ENCODE measurements at regions not wholly inside any gene's neighbourhood (a gene's known extent, or its start where the extent isn't known, plus 50 kb on each side); places are given as distances from the start of the nearest gene placed in this dataset.
"Not testable (repeated sequence)": the region's sequence is repeated elsewhere in the genome, so short reads cannot be mapped to it uniquely, and the experiment has no call there.

GRCh38 chr12:72925716-72926115 is 653.5 kb downstream of the TRHDE start:
- H3K4me1 Mint-ChIP-seq, result no peaks in the 10 kb centered on the region
- no peak overlapping the region for H3K4me3 Mint-ChIP-seq
- no peak overlapping the region for H3K27ac Mint-ChIP-seq
- DNase-seq (no peak), ATAC-seq (no peak)
- H3K27me3 Mint-ChIP-seq, result no peaks in the 10 kb centered on the region
- no peaks in the 10 kb centered on the region for H3K9me3 Mint-ChIP-seq
- no peaks in the 10 kb centered on the region for H3K36me3 Mint-ChIP-seq (ENCODE audit: low read depth)

GRCh38 chr12:72931838-72932237 is 659.7 kb downstream of the TRHDE start:
- DNase-seq; H3K4me3 Mint-ChIP-seq; H3K27me3 Mint-ChIP-seq; H3K27ac Mint-ChIP-seq; H3K36me3 Mint-ChIP-seq (ENCODE audit: low read depth); ATAC-seq; H3K4me1 Mint-ChIP-seq: not testable (repeated sequence)
- H3K9me3 Mint-ChIP-seq, result peaks cover 13% of the 10 kb centered on the region

DNA sequence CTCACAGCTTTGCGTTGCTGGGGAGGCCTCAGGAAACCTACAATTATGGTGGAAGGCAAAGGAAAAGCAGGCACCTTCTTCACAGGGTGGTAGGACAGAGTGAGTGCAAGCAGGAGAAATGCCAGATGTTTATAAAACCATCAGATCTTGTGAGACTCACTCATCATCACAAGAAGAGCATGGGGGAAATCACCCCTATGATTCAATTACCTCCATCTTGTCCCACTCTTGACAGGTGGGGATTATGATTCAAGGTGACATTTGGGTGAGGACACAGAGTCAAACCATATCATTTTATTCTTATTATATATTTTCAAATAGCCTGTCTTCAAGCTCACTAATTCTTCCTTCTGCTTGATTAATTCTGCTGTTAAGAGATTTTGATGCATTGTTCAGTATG is 665.3 kb downstream of the TRHDE start:
- ATAC-seq (no peak), DNase-seq (no peak)
- peaks cover 15% of the 10 kb centered on the region for H3K9me3 Mint-ChIP-seq
- H3K36me3 Mint-ChIP-seq (ENCODE audit: low read depth), result no peaks in the 10 kb centered on the region
- no peaks in the 10 kb centered on the region for H3K27me3 Mint-ChIP-seq
- no peaks in the 10 kb centered on the region for H3K4me1 Mint-ChIP-seq
- no peak overlapping the region for H3K4me3 Mint-ChIP-seq
- H3K27ac Mint-ChIP-seq, result no peak overlapping the region

DNA sequence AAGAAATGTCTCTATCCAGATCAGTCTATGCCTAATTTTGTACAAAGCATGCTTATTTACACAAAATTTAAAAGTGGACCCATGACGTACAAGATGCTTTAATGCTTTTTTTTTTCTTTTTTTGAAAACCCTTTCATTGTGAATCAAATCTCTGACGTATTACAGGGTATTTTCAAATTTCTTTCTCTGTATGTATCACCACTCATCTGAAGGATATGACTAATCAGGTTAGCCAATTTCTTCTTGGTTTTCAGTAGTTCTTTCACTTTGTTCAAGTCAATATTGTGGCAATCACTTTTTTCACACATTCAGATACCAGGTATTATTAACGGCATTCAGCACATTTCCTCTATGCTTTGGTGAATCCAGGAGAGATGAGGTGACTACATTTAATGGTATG is 685.3 kb downstream of the TRHDE start:
- Mint-ChIP-seq H3K4me3 (no peak overlapping the region), H3K36me3 (ENCODE audit: low read depth) (no peaks in the 10 kb centered on the region), H3K4me1 (no peaks in the 10 kb centered on the region), H3K27ac (no peak overlapping the region), H3K27me3 (no peaks in the 10 kb centered on the region), H3K9me3 (peaks cover 7% of the 10 kb centered on the region)
- ATAC-seq (no peak), DNase-seq (no peak)

- DNase-seq (no peak), ATAC-seq (no peak)
- no peak overlapping the region for H3K27ac Mint-ChIP-seq
- H3K4me3 Mint-ChIP-seq, result no peak overlapping the region
- no peaks in the 10 kb centered on the region for H3K36me3 Mint-ChIP-seq (ENCODE audit: low read depth)
- no peaks in the 10 kb centered on the region for H3K27me3 Mint-ChIP-seq
- H3K9me3 Mint-ChIP-seq, result peaks cover 15% of the 10 kb centered on the region
- no peaks in the 10 kb centered on the region for H3K4me1 Mint-ChIP-seq
These were observed 694.5 kb downstream of the TRHDE start for GRCh38 chr12:72966684-72967083.

DNA sequence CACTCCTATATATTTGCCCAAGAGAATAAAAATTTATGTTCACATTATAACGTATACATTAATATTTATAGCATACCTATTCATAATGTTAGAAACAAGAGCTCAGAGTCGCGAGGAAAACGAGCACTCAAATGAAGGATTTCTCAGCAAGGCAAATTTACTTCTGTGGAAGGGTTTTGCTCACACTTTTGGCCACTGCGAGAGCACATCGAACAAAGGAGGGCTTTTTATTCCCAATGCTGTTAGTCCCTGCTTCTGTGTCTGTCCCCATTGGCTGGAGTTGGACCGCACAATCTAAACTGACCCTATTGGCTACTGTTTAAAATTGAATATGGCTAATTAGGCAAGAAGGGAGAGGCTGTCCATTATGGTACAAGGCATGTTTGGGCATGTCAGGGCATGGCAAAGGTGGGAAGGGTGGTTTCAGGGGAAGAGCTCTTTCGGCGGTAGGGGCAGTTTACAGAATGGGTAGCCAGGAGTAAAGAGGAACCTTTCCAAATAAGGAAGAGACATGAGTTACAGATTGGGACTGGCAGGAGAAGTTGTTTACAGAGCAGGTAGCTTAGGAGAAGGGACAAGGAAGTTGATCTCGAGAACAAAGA is 702.9 kb downstream of the TRHDE start:
- Mint-ChIP-seq H3K4me1 (no peaks in the 10 kb centered on the region), H3K4me3 (no peak overlapping the region), H3K9me3 (peaks cover 25% of the 10 kb centered on the region), H3K27ac (no peak overlapping the region), H3K27me3 (no peaks in the 10 kb centered on the region), H3K36me3 (ENCODE audit: low read depth) (no peaks in the 10 kb centered on the region)
- DNase-seq, result no peak
- no peak for ATAC-seq

GRCh38 chr12:72978999-72979398 is 706.8 kb downstream of the TRHDE start:
- ATAC-seq (no peak), DNase-seq (no peak)
- Mint-ChIP-seq H3K4me1 (no peaks in the 10 kb centered on the region), H3K9me3 (peaks cover 27% of the 10 kb centered on the region), H3K27me3 (no peaks in the 10 kb centered on the region), H3K27ac (no peak overlapping the region), H3K4me3 (no peak overlapping the region), H3K36me3 (ENCODE audit: low read depth) (no peaks in the 10 kb centered on the region)

GRCh38 chr12:72982356-72982755 is 710.2 kb downstream of the TRHDE start:
- Mint-ChIP-seq H3K9me3 (peaks cover 16% of the 10 kb centered on the region), H3K4me3 (no peak overlapping the region), H3K4me1 (no peaks in the 10 kb centered on the region), H3K27ac (no peak overlapping the region), H3K36me3 (ENCODE audit: low read depth) (no peaks in the 10 kb centered on the region), H3K27me3 (no peaks in the 10 kb centered on the region)
- no peak for DNase-seq
- no peak for ATAC-seq

GRCh38 chr12:72986963-72987362 is 714.8 kb downstream of the TRHDE start:
- no peak for ATAC-seq
- H3K27me3 Mint-ChIP-seq, result no peaks in the 10 kb centered on the region
- H3K4me1 Mint-ChIP-seq, result no peaks in the 10 kb centered on the region
- H3K4me3 Mint-ChIP-seq, result no peak overlapping the region
- no peaks in the 10 kb centered on the region for H3K36me3 Mint-ChIP-seq (ENCODE audit: low read depth)
- no peak overlapping the region for H3K27ac Mint-ChIP-seq
- H3K9me3 Mint-ChIP-seq, result peaks cover 21% of the 10 kb centered on the region
- DNase-seq, result no peak

GRCh38 chr12:72989458-72989947 is 717.3 kb downstream of the TRHDE start:
- H3K27ac Mint-ChIP-seq, result no peak overlapping the region
- ATAC-seq (no peak), DNase-seq (no peak)
- H3K27me3 Mint-ChIP-seq, result no peaks in the 10 kb centered on the region
- H3K4me1 Mint-ChIP-seq, result no peaks in the 10 kb centered on the region
- no peak overlapping the region for H3K4me3 Mint-ChIP-seq
- H3K36me3 Mint-ChIP-seq (ENCODE audit: low read depth), result no peaks in the 10 kb centered on the region
- H3K9me3 Mint-ChIP-seq, result peaks cover 17% of the 10 kb centered on the region

- not testable (repeated sequence) for H3K36me3 Mint-ChIP-seq (ENCODE audit: low read depth); ATAC-seq; H3K4me3 Mint-ChIP-seq; H3K27me3 Mint-ChIP-seq; H3K27ac Mint-ChIP-seq; H3K9me3 Mint-ChIP-seq; H3K4me1 Mint-ChIP-seq; DNase-seq
These were observed 722.9 kb downstream of the TRHDE start for GRCh38 chr12:72995029-72995428.

GRCh38 chr12:72995616-72996015 is 723.4 kb downstream of the TRHDE start:
- H3K4me3 Mint-ChIP-seq, result no peak overlapping the region
- peaks cover 3% of the 10 kb centered on the region for H3K9me3 Mint-ChIP-seq
- no peaks in the 10 kb centered on the region for H3K36me3 Mint-ChIP-seq (ENCODE audit: low read depth)
- no peak overlapping the region for H3K27ac Mint-ChIP-seq
- ATAC-seq (no peak), DNase-seq (no peak)
- no peaks in the 10 kb centered on the region for H3K27me3 Mint-ChIP-seq
- no peaks in the 10 kb centered on the region for H3K4me1 Mint-ChIP-seq

DNA sequence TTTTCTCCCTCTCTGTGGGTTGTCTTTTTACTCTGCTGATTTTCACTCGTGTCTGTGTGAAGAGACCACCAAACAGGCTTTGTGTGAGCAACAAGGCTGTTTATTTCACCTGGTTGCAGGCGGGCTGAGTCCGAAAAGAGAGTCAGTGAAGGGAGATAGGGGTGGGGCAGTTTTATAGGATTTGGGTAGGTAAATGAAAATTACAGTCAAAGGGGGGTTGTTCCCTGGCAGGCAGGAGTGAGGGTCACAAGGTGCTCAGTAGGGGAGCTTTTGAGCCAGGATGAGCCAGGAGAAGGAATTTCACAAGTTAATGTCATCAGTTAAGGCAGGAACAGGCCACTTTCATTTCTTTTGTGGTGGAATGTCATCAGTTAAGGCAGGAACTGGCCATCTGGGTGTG is 729.6 kb downstream of the TRHDE start:
- not testable (repeated sequence) for H3K4me1 Mint-ChIP-seq; H3K9me3 Mint-ChIP-seq; H3K27ac Mint-ChIP-seq; H3K4me3 Mint-ChIP-seq; ATAC-seq; DNase-seq; H3K36me3 Mint-ChIP-seq (ENCODE audit: low read depth); H3K27me3 Mint-ChIP-seq

DNA sequence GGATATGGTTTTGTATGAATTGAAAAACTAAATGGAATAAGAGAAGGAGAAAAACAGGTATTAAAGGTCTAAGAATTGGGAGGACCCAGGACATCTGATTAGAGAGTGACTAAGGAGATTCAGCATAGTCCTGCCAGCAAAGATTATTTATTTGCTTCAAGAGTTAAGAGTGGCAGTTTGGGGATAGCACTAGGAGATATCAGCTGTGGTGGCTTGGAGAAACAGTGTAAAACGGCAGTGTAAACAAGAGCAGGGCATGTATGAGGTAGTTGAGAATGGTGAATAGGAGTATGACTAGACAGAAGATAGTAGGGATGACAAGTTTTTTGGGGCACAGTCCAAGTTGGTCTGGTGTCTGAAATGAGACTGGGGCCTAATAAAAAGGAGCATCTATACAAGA is 730.3 kb downstream of the TRHDE start:
- not testable (repeated sequence) for H3K36me3 Mint-ChIP-seq (ENCODE audit: low read depth); H3K9me3 Mint-ChIP-seq; ATAC-seq; H3K27me3 Mint-ChIP-seq; H3K4me3 Mint-ChIP-seq; H3K27ac Mint-ChIP-seq; DNase-seq; H3K4me1 Mint-ChIP-seq

- not testable (repeated sequence) for DNase-seq; H3K27me3 Mint-ChIP-seq; ATAC-seq; H3K36me3 Mint-ChIP-seq (ENCODE audit: low read depth); H3K27ac Mint-ChIP-seq; H3K4me1 Mint-ChIP-seq; H3K4me3 Mint-ChIP-seq
- H3K9me3 Mint-ChIP-seq, result peaks cover 24% of the 10 kb centered on the region
These were observed 737.1 kb downstream of the TRHDE start for GRCh38 chr12:73009138-73009834.

All from activated naive CD8-positive, alpha-beta T cell treated with anti-CD3 and anti-CD28 coated beads, Interleukin-2, amount 50 U/mL, for 24 hours (primary cell).